ENCODE measurements at regions not wholly inside any gene's neighbourhood (a gene's known extent, or its start where the extent isn't known, plus 50 kb on each side); places are given as distances from the start of the nearest gene placed in this dataset.

GRCh38 chr2:57550912-57551311 lies 495.7 kb upstream of the VRK2 start:
- DNase-seq (ENCODE audit: low read depth in 2 of 2, low spot score in 1 of 2), result no peak

- DNase-seq (ENCODE audit: low read depth in 2 of 2, low spot score in 1 of 2), result no peak
These were observed 493.7 kb upstream of the VRK2 start for GRCh38 chr2:57552885-57553284.

- DNase-seq (ENCODE audit: low read depth in 2 of 2, low spot score in 1 of 2), result no peak
These were observed 492.3 kb upstream of the VRK2 start for GRCh38 chr2:57554348-57554747.

GRCh38 chr2:57558312-57558711 lies 488.3 kb upstream of the VRK2 start:
- no peak for DNase-seq (ENCODE audit: low read depth in 2 of 2, low spot score in 1 of 2)

GRCh38 chr2:57562495-57562894 lies 484.1 kb upstream of the VRK2 start:
- no peak for DNase-seq (ENCODE audit: low read depth in 2 of 2, low spot score in 1 of 2)

GRCh38 chr2:57563015-57563414 lies 483.6 kb upstream of the VRK2 start:
- DNase-seq (ENCODE audit: low read depth in 2 of 2, low spot score in 1 of 2), result no peak

GRCh38 chr2:57567245-57567644 lies 479.4 kb upstream of the VRK2 start:
- no peak for DNase-seq (ENCODE audit: low read depth in 2 of 2, low spot score in 1 of 2)

GRCh38 chr2:57569396-57569795 lies 477.2 kb upstream of the VRK2 start:
- no peak for DNase-seq (ENCODE audit: low read depth in 2 of 2, low spot score in 1 of 2)

GRCh38 chr2:57570961-57571360 lies 475.6 kb upstream of the VRK2 start:
- DNase-seq (ENCODE audit: low read depth in 2 of 2, low spot score in 1 of 2), result no peak

GRCh38 chr2:57575700-57576268 lies 470.8 kb upstream of the VRK2 start:
- no peak for DNase-seq (ENCODE audit: low read depth in 2 of 2, low spot score in 1 of 2)

- no peak for DNase-seq (ENCODE audit: low read depth in 2 of 2, low spot score in 1 of 2)
These were observed 469.6 kb upstream of the VRK2 start for GRCh38 chr2:57576983-57577382.

- no peak for DNase-seq (ENCODE audit: low read depth in 2 of 2, low spot score in 1 of 2)
These were observed 448.7 kb upstream of the VRK2 start for GRCh38 chr2:57597940-57598339.

GRCh38 chr2:57598551-57598950 lies 448.1 kb upstream of the VRK2 start:
- no peak for DNase-seq (ENCODE audit: low read depth in 2 of 2, low spot score in 1 of 2)

GRCh38 chr2:57602733-57603132 lies 443.9 kb upstream of the VRK2 start:
- no peak for DNase-seq (ENCODE audit: low read depth in 2 of 2, low spot score in 1 of 2)

- DNase-seq (ENCODE audit: low read depth in 2 of 2, low spot score in 1 of 2), result no peak
These were observed 431.6 kb upstream of the VRK2 start for GRCh38 chr2:57614988-57615387.

GRCh38 chr2:57615855-57616556 lies 430.6 kb upstream of the VRK2 start:
- no peak for DNase-seq (ENCODE audit: low read depth in 2 of 2, low spot score in 1 of 2)

GRCh38 chr2:57617318-57617717 lies 429.3 kb upstream of the VRK2 start:
- DNase-seq (ENCODE audit: low read depth in 2 of 2, low spot score in 1 of 2), result no peak

- no peak for DNase-seq (ENCODE audit: low read depth in 2 of 2, low spot score in 1 of 2)
These were observed 425.4 kb upstream of the VRK2 start for GRCh38 chr2:57621122-57621663.

GRCh38 chr2:57622009-57622408 lies 424.6 kb upstream of the VRK2 start:
- no peak for DNase-seq (ENCODE audit: low read depth in 2 of 2, low spot score in 1 of 2)

- DNase-seq (ENCODE audit: low read depth in 2 of 2, low spot score in 1 of 2), result no peak
These were observed 390.4 kb upstream of the VRK2 start for GRCh38 chr2:57656198-57656597.

- DNase-seq (ENCODE audit: low read depth in 2 of 2, low spot score in 1 of 2), result no peak
These were observed 377.0 kb upstream of the VRK2 start for GRCh38 chr2:57669570-57669969.

GRCh38 chr2:57674025-57674424 lies 372.6 kb upstream of the VRK2 start:
- no peak for DNase-seq (ENCODE audit: low read depth in 2 of 2, low spot score in 1 of 2)

- DNase-seq (ENCODE audit: low read depth in 2 of 2, low spot score in 1 of 2), result no peak
These were observed 371.9 kb upstream of the VRK2 start for GRCh38 chr2:57674743-57675142.

Data from stimulated activated CD8-positive, alpha-beta memory T cell treated with anti-CD3 and anti-CD28 coated beads, Interleukin-4, amount 100 ng/mL, for 4 hours (primary cell).